ENCODE measurements at regions not wholly inside any gene's neighbourhood (a gene's known extent, or its start where the extent isn't known, plus 50 kb on each side); places are given as distances from the start of the nearest gene placed in this dataset.

GRCh38 chr2:192467953-192468660 lies 273.4 kb upstream of the TMEFF2 start:
- Mint-ChIP-seq H3K9me3 (no peaks in the 10 kb centered on the region), H3K4me3 (no peak overlapping the region), H3K4me1 (ENCODE audit: low read depth) (no peaks in the 10 kb centered on the region), H3K27ac (no peak overlapping the region), H3K27me3 (ENCODE audit: low read depth) (no peaks in the 10 kb centered on the region), H3K36me3 (ENCODE audit: low read depth) (no peaks in the 10 kb centered on the region)
- CTCF ChIA-PET, result no interaction called here
- intact Hi-C loops (cut with micrococcal nuclease), result no loop called here
- no peak for DNase-seq

GRCh38 chr2:192465141-192465540 lies 270.4 kb upstream of the TMEFF2 start:
- intact Hi-C loops (cut with micrococcal nuclease), result no loop called here
- Mint-ChIP-seq H3K4me1 (ENCODE audit: low read depth) (no peaks in the 10 kb centered on the region), H3K9me3 (no peaks in the 10 kb centered on the region), H3K27me3 (ENCODE audit: low read depth) (no peaks in the 10 kb centered on the region), H3K36me3 (ENCODE audit: low read depth) (no peaks in the 10 kb centered on the region), H3K4me3 (no peak overlapping the region), H3K27ac (no peak overlapping the region)
- CTCF ChIA-PET, result no interaction called here
- DNase-seq, result no peak

- no peaks in the 10 kb centered on the region for H3K4me1 Mint-ChIP-seq (ENCODE audit: low read depth)
- no peak for DNase-seq
- H3K9me3 Mint-ChIP-seq, result no peaks in the 10 kb centered on the region
- no peaks in the 10 kb centered on the region for H3K27me3 Mint-ChIP-seq (ENCODE audit: low read depth)
- H3K4me3 Mint-ChIP-seq, result no peak overlapping the region
- no peaks in the 10 kb centered on the region for H3K36me3 Mint-ChIP-seq (ENCODE audit: low read depth)
- H3K27ac Mint-ChIP-seq, result no peak overlapping the region
- intact Hi-C loops (cut with micrococcal nuclease), result no loop called here
- CTCF ChIA-PET, result no interaction called here
These were observed 264.7 kb upstream of the TMEFF2 start for GRCh38 chr2:192459422-192459821.

DNA sequence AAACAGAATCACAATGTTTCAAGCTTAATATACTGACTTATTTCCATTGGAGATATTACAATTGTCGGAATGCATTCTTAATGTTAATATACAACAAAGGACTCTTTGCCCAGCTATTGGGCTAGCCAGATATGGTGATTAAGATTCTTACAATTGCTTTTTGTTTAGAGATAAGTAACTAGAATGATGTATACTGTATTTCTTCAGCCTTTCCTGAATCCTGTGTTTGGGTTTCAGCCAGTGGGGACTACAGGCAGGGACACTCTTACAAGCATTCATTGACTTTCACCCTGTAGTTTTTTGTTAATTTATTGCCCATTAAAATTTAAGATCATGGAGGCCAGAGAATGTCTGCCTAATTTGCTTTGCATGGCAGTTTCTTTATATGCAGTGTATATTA lies 254.1 kb upstream of the TMEFF2 start:
- CTCF ChIA-PET, result no interaction called here
- H3K36me3 Mint-ChIP-seq (ENCODE audit: low read depth), result no peaks in the 10 kb centered on the region
- H3K27ac Mint-ChIP-seq, result no peak overlapping the region
- no peaks in the 10 kb centered on the region for H3K4me1 Mint-ChIP-seq (ENCODE audit: low read depth)
- peaks cover 2% of the 10 kb centered on the region for H3K27me3 Mint-ChIP-seq (ENCODE audit: low read depth)
- no peak overlapping the region for H3K4me3 Mint-ChIP-seq
- H3K9me3 Mint-ChIP-seq, result no peaks in the 10 kb centered on the region
- DNase-seq, result no peak
- intact Hi-C loops (cut with micrococcal nuclease), result no loop called here

- H3K27ac Mint-ChIP-seq, result no peak overlapping the region
- CTCF ChIA-PET, result no interaction called here
- no peaks in the 10 kb centered on the region for H3K27me3 Mint-ChIP-seq (ENCODE audit: low read depth)
- intact Hi-C loops (cut with micrococcal nuclease), result no loop called here
- no peaks in the 10 kb centered on the region for H3K9me3 Mint-ChIP-seq
- no peak for DNase-seq
- H3K4me1 Mint-ChIP-seq (ENCODE audit: low read depth), result no peaks in the 10 kb centered on the region
- no peak overlapping the region for H3K4me3 Mint-ChIP-seq
- no peaks in the 10 kb centered on the region for H3K36me3 Mint-ChIP-seq (ENCODE audit: low read depth)
These were observed 249.6 kb upstream of the TMEFF2 start for GRCh38 chr2:192444286-192444838.

DNA sequence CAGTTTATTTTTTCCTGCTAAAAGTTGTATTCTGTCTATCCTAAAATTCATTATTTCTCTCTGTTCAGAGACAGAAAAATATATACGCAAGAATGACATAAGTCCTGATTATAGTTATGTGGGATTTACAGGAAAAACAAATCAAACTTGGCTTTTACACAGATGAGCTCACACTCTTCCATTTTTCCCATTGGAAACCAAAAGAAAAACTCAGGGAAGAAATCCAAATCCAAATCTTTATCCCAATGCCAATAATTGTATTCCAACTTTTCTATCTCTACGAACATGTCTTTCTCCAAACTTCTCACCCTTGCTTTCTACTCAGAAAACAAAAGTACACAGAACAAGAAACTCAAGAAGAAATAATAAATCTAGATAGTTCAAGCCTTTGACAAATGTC lies 249.1 kb upstream of the TMEFF2 start:
- H3K4me3 Mint-ChIP-seq, result no peak overlapping the region
- H3K9me3 Mint-ChIP-seq, result no peaks in the 10 kb centered on the region
- H3K27ac Mint-ChIP-seq, result no peak overlapping the region
- no peak for DNase-seq
- no peaks in the 10 kb centered on the region for H3K4me1 Mint-ChIP-seq (ENCODE audit: low read depth)
- H3K27me3 Mint-ChIP-seq (ENCODE audit: low read depth), result no peaks in the 10 kb centered on the region
- intact Hi-C loops (cut with micrococcal nuclease), result no loop called here
- H3K36me3 Mint-ChIP-seq (ENCODE audit: low read depth), result no peaks in the 10 kb centered on the region
- CTCF ChIA-PET, result interaction anchor here (0.6 kb wide), 1 partner anchor 19 kb away, joined by 4 read pairs; no protein-coding TSS in a partner anchor

GRCh38 chr2:192438239-192438638 lies 243.5 kb upstream of the TMEFF2 start:
- Mint-ChIP-seq H3K27ac (no peak overlapping the region), H3K27me3 (ENCODE audit: low read depth) (no peaks in the 10 kb centered on the region), H3K36me3 (ENCODE audit: low read depth) (no peaks in the 10 kb centered on the region), H3K4me1 (ENCODE audit: low read depth) (no peaks in the 10 kb centered on the region), H3K4me3 (no peak overlapping the region), H3K9me3 (peaks cover 3% of the 10 kb centered on the region)
- CTCF ChIA-PET, result no interaction called here
- intact Hi-C loops (cut with micrococcal nuclease), result no loop called here
- no peak for DNase-seq

DNA sequence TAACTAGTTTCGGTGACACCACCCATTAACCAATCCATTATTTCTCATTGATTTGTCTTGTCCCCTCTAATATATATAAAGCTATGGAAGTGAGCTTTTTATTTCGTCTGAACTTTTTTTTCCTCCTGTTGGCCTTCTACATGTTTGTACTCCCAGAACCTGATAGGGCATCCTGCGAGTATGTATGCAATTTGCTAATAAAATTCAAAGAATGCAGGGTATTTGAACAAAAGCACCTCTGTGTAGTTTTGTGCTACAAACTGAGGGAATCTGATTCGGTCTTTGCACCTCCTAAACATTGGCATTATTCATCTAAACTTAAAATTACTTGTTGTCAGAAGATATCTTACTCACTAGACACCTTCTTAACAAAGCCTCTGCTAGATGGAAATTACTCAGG lies 242.9 kb upstream of the TMEFF2 start:
- H3K27ac Mint-ChIP-seq, result no peak overlapping the region
- H3K4me1 Mint-ChIP-seq (ENCODE audit: low read depth), result no peaks in the 10 kb centered on the region
- DNase-seq, result no peak
- H3K27me3 Mint-ChIP-seq (ENCODE audit: low read depth), result no peaks in the 10 kb centered on the region
- peaks cover 3% of the 10 kb centered on the region for H3K9me3 Mint-ChIP-seq
- CTCF ChIA-PET, result no interaction called here
- intact Hi-C loops (cut with micrococcal nuclease), result no loop called here
- no peak overlapping the region for H3K4me3 Mint-ChIP-seq
- H3K36me3 Mint-ChIP-seq (ENCODE audit: low read depth), result no peaks in the 10 kb centered on the region

GRCh38 chr2:192424243-192424642 lies 229.5 kb upstream of the TMEFF2 start:
- H3K9me3 Mint-ChIP-seq, result no peaks in the 10 kb centered on the region
- no peak overlapping the region for H3K27ac Mint-ChIP-seq
- no peaks in the 10 kb centered on the region for H3K36me3 Mint-ChIP-seq (ENCODE audit: low read depth)
- H3K4me3 Mint-ChIP-seq, result no peak overlapping the region
- no peaks in the 10 kb centered on the region for H3K27me3 Mint-ChIP-seq (ENCODE audit: low read depth)
- CTCF ChIA-PET, result no interaction called here
- DNase-seq, result no peak
- no peaks in the 10 kb centered on the region for H3K4me1 Mint-ChIP-seq (ENCODE audit: low read depth)
- intact Hi-C loops (cut with micrococcal nuclease), result no loop called here

GRCh38 chr2:192419786-192420185 lies 225.1 kb upstream of the TMEFF2 start:
- Mint-ChIP-seq H3K27ac (no peak overlapping the region), H3K27me3 (ENCODE audit: low read depth) (no peaks in the 10 kb centered on the region), H3K4me3 (no peak overlapping the region), H3K9me3 (no peaks in the 10 kb centered on the region), H3K4me1 (ENCODE audit: low read depth) (no peaks in the 10 kb centered on the region), H3K36me3 (ENCODE audit: low read depth) (no peaks in the 10 kb centered on the region)
- intact Hi-C loops (cut with micrococcal nuclease), result no loop called here
- CTCF ChIA-PET, result no interaction called here
- no peak for DNase-seq

DNA sequence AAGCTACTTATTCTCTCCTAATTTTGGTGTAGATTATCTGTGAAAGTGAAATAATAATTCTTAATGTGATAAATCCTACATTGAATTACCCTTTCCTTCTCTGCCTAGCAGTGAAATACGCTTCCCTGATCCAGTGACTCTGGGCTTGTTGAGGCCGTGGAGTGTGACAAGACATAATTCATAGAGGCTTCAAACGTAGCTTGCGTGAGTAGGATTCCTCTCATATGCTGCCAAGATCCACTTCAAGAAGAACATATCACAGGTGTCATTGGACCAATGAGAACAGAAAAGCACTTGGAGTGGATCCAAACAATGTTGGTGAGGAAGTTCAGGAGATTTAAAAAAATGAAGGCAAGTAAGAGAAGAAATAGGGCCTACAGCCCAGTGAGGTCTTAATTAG lies 221.3 kb upstream of the TMEFF2 start:
- no peaks in the 10 kb centered on the region for H3K9me3 Mint-ChIP-seq
- intact Hi-C loops (cut with micrococcal nuclease), result no loop called here
- CTCF ChIA-PET, result no interaction called here

DNA sequence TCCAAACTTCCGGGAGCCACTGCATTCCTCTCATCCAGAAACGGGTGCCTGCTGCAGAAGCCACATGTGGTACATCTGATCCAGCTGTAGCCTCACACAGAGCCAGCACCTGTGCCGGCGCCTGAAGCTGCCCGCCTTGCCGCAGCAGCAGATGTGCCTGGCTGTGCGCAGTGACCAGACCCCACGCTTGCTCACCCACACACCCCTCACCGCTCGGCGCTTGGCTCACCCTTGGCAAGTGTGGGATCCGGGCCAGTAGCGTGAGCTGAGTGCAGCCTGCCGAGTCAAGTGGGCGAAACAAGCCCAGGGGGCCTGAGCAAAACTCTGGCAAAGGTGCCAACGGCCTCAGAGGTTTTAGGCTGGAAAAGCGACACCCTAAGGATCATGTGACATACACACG lies 220.1 kb upstream of the TMEFF2 start:
- H3K27me3 Mint-ChIP-seq (ENCODE audit: low read depth), result no peaks in the 10 kb centered on the region
- DNase-seq, result no peak
- no peaks in the 10 kb centered on the region for H3K36me3 Mint-ChIP-seq (ENCODE audit: low read depth)
- H3K9me3 Mint-ChIP-seq, result no peaks in the 10 kb centered on the region
- H3K4me3 Mint-ChIP-seq, result no peak overlapping the region
- no peak overlapping the region for H3K27ac Mint-ChIP-seq
- H3K4me1 Mint-ChIP-seq (ENCODE audit: low read depth), result no peaks in the 10 kb centered on the region
- intact Hi-C loops (cut with micrococcal nuclease), result no loop called here
- CTCF ChIA-PET, result no interaction called here

More for the DNA sequence above, 221.3 kb upstream of the TMEFF2 start:
- Mint-ChIP-seq H3K27ac (no peak overlapping the region), H3K4me1 (ENCODE audit: low read depth) (no peaks in the 10 kb centered on the region), H3K4me3 (no peak overlapping the region), H3K36me3 (ENCODE audit: low read depth) (no peaks in the 10 kb centered on the region), H3K27me3 (ENCODE audit: low read depth) (no peaks in the 10 kb centered on the region)
- DNase-seq, result no peak

DNA sequence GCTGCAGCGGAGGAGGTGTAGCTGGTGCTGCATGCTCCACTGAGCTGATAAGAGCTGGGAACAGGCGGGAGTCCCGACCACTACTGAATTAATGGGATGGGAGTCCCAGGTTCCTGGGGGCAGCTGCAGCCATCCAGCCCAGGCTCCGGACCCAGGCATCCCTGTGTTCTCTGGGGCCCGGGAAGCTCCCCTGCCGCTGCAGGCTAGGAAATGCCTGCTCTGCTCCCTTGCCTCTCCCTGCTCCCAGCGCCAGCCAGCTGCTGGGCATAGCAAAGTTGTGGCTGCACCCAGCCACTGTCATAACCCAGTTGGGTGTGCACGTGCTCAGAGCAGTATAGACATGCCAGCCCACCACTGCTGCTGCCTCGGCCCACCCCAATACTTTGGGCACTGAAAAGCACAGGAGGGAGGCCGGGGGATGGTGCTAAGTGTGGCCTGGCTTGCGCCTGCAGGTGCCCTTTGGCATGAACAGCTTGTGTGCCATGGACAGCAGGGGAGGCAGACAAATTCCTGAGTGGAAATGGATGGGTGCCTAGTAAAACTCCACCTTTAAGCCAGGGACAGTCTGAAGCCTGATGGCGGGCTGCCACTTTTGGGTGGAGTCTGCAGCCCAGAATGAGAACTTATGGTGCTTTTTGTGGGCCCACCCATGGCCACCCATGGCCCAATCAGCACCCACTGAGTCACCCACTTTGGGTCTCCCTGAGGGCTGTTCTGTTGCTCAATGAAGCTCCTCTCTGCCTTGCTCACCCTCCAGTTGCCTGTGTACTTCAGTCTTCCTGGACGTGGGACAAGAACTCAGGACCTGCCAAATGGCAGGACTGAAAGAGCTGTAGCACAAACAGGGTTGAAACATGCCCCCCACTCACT lies 219.3 kb upstream of the TMEFF2 start:
- H3K4me1 Mint-ChIP-seq (ENCODE audit: low read depth), result no peaks in the 10 kb centered on the region
- CTCF ChIA-PET, result no interaction called here
- no peak for DNase-seq

More for the DNA sequence above, 219.3 kb upstream of the TMEFF2 start:
- intact Hi-C loops (cut with micrococcal nuclease), result no loop called here
- Mint-ChIP-seq H3K4me3 (no peak overlapping the region), H3K9me3 (no peaks in the 10 kb centered on the region), H3K36me3 (ENCODE audit: low read depth) (no peaks in the 10 kb centered on the region), H3K27me3 (ENCODE audit: low read depth) (no peaks in the 10 kb centered on the region), H3K27ac (no peak overlapping the region)

All from activated naive CD4-positive, alpha-beta T cell treated with anti-CD3 and anti-CD28 coated beads for 36 hours (primary cell).